GM19035 (cell line): ENCODE measurements at regions not wholly inside any gene's neighbourhood (a gene's known extent, or its start where the extent isn't known, plus 50 kb on each side); places are given as distances from the start of the nearest gene placed in this dataset.

Experiments
- ATAC-seq: cut with Tn5 transposase; IDR thresholded peaks from one replicate; pipeline ENCODE4 v1.9.1; 2021; ENCODE audit not compliant: unreplicated experiment

DNA sequence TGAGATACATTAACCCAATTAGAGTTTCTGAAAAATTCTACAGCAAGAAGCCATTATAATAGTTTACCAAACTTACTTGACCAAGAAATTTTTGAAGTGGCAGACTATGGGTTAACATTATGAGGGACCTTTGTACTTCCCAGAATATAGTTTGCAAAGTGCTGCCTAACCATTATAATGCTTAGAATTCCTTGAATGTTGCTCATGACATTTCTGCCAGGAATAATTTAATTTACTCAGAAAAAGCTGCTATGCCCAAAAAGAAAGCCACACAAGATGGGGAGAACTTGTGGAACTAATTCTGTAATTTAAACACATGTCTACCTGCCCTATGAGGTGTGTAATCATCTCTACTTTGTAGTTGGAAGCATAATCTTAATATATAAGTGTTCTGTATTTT, 58.1 kb upstream of the MYCBP2 start:
- ATAC-seq: no peak

DNA sequence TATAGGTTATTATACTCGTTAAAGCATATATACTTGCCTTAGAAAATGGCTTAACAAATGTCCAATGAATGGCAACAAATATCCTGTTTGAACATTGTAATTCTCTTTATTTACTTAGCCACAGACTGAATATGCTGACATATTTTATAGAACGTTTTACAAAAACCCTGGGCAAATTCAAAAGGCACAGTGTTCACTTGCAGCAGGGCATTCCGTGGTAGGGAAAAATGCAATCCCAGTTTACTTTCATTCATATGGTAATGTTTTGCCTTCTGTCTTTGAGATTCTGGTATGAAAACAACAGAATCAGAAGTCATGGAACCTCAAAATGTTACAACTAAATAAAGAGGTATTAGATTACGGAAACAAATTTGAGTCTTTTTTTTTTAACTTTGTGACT, 56.2 kb upstream of the MYCBP2 start:
- ATAC-seq: no peak

DNA sequence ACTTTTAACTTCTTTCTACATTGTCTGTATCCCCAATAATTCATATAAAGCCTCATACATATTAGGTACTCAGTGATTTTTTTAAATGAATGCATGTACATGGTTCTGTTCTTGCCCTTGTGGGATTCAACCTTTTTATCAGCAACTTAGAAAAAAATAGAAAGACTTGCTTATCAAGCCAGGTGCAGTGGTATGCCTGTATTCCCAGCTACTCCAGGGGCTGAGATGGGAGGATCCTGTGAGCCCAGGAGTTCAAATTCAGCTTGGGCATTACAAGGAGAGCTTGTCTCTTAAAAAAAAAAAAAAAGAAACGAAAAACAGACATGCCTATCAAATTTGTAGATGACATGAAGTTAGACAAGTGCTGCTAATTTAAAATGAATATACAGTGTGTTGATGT, 54.2 kb upstream of the MYCBP2 start:
- no peak for ATAC-seq

DNA sequence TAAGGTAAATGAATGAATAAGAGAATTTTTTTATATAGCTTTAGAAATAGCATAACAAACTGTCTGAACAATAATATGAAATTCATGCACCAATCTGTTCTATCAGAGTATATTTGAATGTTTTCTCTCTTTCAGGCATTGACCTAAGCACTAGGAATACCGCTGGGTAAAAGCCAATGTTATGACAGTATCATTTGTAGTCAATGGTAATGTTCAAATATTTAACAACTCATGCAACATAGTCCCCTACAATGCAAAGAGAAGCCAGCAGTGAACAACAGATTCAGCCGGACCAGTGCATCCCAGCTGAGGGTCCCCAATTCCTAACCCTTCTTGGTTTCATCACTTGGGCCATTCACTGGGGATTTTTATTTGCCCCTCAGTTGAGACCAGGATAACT, 52.6 kb upstream of the MYCBP2 start:
- ATAC-seq: no peak

DNA sequence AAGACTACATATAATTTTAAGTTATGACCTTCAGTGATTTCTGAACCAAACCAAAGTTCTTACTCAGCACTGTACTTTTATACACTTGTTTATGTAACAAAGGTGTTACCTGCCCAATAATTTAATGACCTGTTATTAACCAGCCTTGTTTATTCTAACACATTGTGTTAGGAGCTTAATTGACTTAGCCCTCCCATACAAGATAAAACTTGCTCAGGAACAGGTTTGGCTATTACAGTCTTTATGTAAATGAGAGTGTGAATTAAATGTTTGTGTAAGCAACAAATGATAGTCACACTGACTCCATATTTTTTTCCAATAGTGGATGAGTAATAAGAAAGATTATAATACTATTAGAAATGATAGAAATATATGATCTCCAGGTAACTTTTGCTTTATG, 51.8 kb upstream of the MYCBP2 start:
- ATAC-seq: no peak

DNA sequence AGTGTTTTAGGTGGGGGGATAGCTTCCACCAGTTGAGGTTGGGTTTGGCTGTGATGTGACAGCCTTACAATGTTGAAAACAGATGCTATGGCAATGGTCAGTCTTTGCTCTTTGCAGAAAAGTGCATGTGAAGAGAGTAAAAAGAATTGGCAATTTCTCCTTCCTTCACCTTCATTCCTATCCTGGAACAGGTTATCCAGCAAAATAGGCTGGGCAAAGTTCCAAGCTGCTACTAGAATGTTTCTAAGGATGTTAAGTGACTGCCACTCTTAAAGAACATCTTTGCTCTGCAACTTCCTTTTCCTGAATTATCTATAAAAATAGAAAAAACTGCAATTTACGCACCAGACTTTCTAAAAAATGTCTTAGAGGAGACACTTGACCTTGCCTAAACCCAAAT, 50.1 kb upstream of the MYCBP2 start:
- no peak for ATAC-seq
